Neural cell (in vitro differentiated cells): ENCODE measurements at regions not wholly inside any gene's neighbourhood (a gene's known extent, or its start where the extent isn't known, plus 50 kb on each side); places are given as distances from the start of the nearest gene placed in this dataset.

Source experiments
- H2AFZ ChIP-seq: fragments of 200-600, 300-800 bp; sonication (generic), shearing (Covaris generic); 2 replicates; pipeline ENCODE4 v1.6.0; 2014; ENCODE audit warnings: low read depth, mild to moderate bottlenecking, antibody characterized with exemption, low read length, moderate library complexity
- H3F3A ChIP-seq: fragments of 200-600 bp; shearing (Covaris generic); 2 replicates; pipeline ENCODE4 v1.6.1; 2016; ENCODE audit warnings: mild to moderate bottlenecking, moderate library complexity, mixed read lengths, antibody characterized with exemption, low read length; ENCODE audit not compliant: insufficient read depth, poor library complexity, severe bottlenecking
- H3K27ac ChIP-seq: fragments of 200-600, 300-800 bp; sonication (generic), shearing (Covaris generic); 2 replicates; pipeline ENCODE4 v1.5.1; 2014; ENCODE audit warnings: mild to moderate bottlenecking, low read length, moderate library complexity
- H3K27me3 ChIP-seq: fragments of 300-800, 200-600 bp; sonication (generic), shearing (Covaris generic); 2 replicates; pipeline ENCODE4 v1.6.0; 2014; ENCODE audit warnings: mild to moderate bottlenecking, low read depth, low read length, moderate library complexity; ENCODE audit not compliant: insufficient read depth
- H3K36me3 ChIP-seq: fragments of 300-800, 200-600 bp; sonication (generic), shearing (Covaris generic); 2 replicates; pipeline ENCODE4 v1.5.1; 2014; ENCODE audit warnings: mild to moderate bottlenecking, antibody characterized with exemption, low read length, moderate library complexity; ENCODE audit not compliant: insufficient read depth
- H3K4me2 ChIP-seq: fragments of 300-800, 200-600 bp; sonication (generic), shearing (Covaris generic); 2 replicates; pipeline ENCODE4 v1.6.0; 2014; ENCODE audit warnings: mild to moderate bottlenecking, low read length
- H3K4me3 ChIP-seq: fragments of 300-800, 200-600 bp; sonication (generic), shearing (Covaris generic); 2 replicates; pipeline ENCODE4 v1.5.1; 2014; ENCODE audit warnings: mild to moderate bottlenecking, low read length, moderate library complexity
- H3K79me2 ChIP-seq: fragments of 200-600 bp; shearing (Covaris generic); replicated peaks from 2 replicates; pipeline ENCODE4 v1.6.0; 2014; ENCODE audit warnings: mild to moderate bottlenecking, low read length, moderate library complexity; ENCODE audit not compliant: insufficient read depth
- H3K9ac ChIP-seq: fragments of 300-800, 200-600 bp; sonication (generic), shearing (Covaris generic); 2 replicates; pipeline ENCODE4 v1.6.1; 2016; ENCODE audit warnings: mild to moderate bottlenecking, low read length, mixed read lengths
- H3K9me2 ChIP-seq: fragments of 200-600 bp; shearing (Covaris generic); 2 replicates; pipeline ENCODE4 v1.6.1; 2016; ENCODE audit warnings: mild to moderate bottlenecking, low read length, mixed read lengths; ENCODE audit not compliant: insufficient read depth
- H3K9me3 ChIP-seq: fragments of 200-600, 300-800 bp; sonication (generic), shearing (Covaris generic); 2 replicates; pipeline ENCODE4 v1.6.1; 2016; ENCODE audit warnings: mild to moderate bottlenecking, mixed run types, low read length, moderate library complexity, mixed read lengths
- H4K20me1 ChIP-seq: fragments of 200-600 bp; shearing (Covaris generic); 2 replicates; pipeline ENCODE4 v1.6.1; 2016; ENCODE audit warnings: mild to moderate bottlenecking, mixed run types; ENCODE audit not compliant: insufficient read depth
- CTCF ChIP-seq: fragments of 450-650 bp; IDR thresholded peaks from 2 replicates; pipeline ENCODE4 v1.5.1; 2014; ENCODE audit warnings: antibody characterized with exemption, mild to moderate bottlenecking, moderate library complexity; ENCODE audit not compliant: poor library complexity, severe bottlenecking
- EP300 ChIP-seq: fragments of 450-650 bp; conservative IDR thresholded peaks from 2 replicates; pipeline ENCODE4 v1.6.1; 2014; ENCODE audit warnings: antibody characterized with exemption, mild to moderate bottlenecking, moderate library complexity; ENCODE audit not compliant: poor library complexity, severe bottlenecking
- EZH2 ChIP-seq: fragments of 200-600, 300-800 bp; shearing (Covaris generic), sonication (generic); IDR thresholded peaks from 2 replicates; pipeline ENCODE4 v1.6.1; 2014; ENCODE audit warnings: antibody characterized with exemption, low read length, borderline replicate concordance, mild to moderate bottlenecking; ENCODE audit not compliant: insufficient read depth, poor library complexity, severe bottlenecking
- MXI1 ChIP-seq: fragments of 450-650 bp; conservative IDR thresholded peaks from 2 replicates; pipeline ENCODE4 v1.6.1; 2014; ENCODE audit warnings: antibody characterized with exemption, mild to moderate bottlenecking; ENCODE audit not compliant: poor library complexity, severe bottlenecking
- POLR2AphosphoS5 ChIP-seq: IDR thresholded peaks from 2 replicates; pipeline ENCODE4 v1.6.1; 2012
- RAD21 ChIP-seq: fragments of 450-650 bp; conservative IDR thresholded peaks from 2 replicates; pipeline ENCODE4 v1.6.1; 2014; ENCODE audit warnings: antibody characterized with exemption, mild to moderate bottlenecking, moderate library complexity
- REST ChIP-seq: IDR thresholded peaks from 2 replicates; pipeline ENCODE4 v1.6.1; 2012; ENCODE audit warnings: borderline replicate concordance
- SMC3 ChIP-seq: fragments of 450-650 bp; conservative IDR thresholded peaks from 2 replicates; pipeline ENCODE4 v1.6.1; 2014; ENCODE audit warnings: antibody characterized with exemption, mild to moderate bottlenecking, moderate library complexity; ENCODE audit not compliant: poor library complexity
- TAF1 ChIP-seq: IDR thresholded peaks from 2 replicates; pipeline ENCODE4 v1.6.1; 2012; ENCODE audit warnings: low read depth

GRCh38 chr5:17810734-17811133 lies 176.5 kb downstream of the TAF11L14 start:
- Histone ChIP-seq H2AFZ (no peak overlapping the region), H3K9me2 (no peaks in the 10 kb centered on the region), H3K4me2 (no peak overlapping the region), H3K9ac (peak overlapping the region; percentile 24), H4K20me1 (no peaks in the 10 kb centered on the region), H3K9me3 (no peaks in the 10 kb centered on the region), H3K79me2 (peaks cover 41% of the 10 kb centered on the region), H3K27me3 (no peaks in the 10 kb centered on the region), H3K27ac (peak overlapping the region; percentile 94), H3K36me3 (no peaks in the 10 kb centered on the region), H3F3A (peaks cover 8% of the 10 kb centered on the region), H3K4me3 (peak overlapping the region; percentile 58)
- TF ChIP-seq SMC3 (no peak), EZH2 (no peak), POLR2AphosphoS5 (no peak), TAF1 (no peak), EP300 (no peak)

GRCh38 chr5:17813214-17813613 lies 179.0 kb downstream of the TAF11L14 start:
- Histone ChIP-seq H3K4me3 (no peak overlapping the region), H2AFZ (no peak overlapping the region), H3F3A (no peaks in the 10 kb centered on the region), H3K4me2 (no peak overlapping the region), H3K9me2 (no peaks in the 10 kb centered on the region), H3K9ac (no peak overlapping the region), H3K27ac (no peak overlapping the region), H3K79me2 (peaks cover 25% of the 10 kb centered on the region), H3K36me3 (no peaks in the 10 kb centered on the region), H3K27me3 (no peaks in the 10 kb centered on the region), H4K20me1 (no peaks in the 10 kb centered on the region), H3K9me3 (no peaks in the 10 kb centered on the region)
- no peak for TF ChIP-seq TAF1
- TF ChIP-seq MXI1 = no peak
- no peak for TF ChIP-seq REST
- TF ChIP-seq RAD21 = no peak
- no peak for TF ChIP-seq EP300
- TF ChIP-seq POLR2AphosphoS5 = no peak
- TF ChIP-seq SMC3 = no peak
- no peak for TF ChIP-seq CTCF
- TF ChIP-seq EZH2 = no peak
